ENCODE measurements at regions not wholly inside any gene's neighbourhood (a gene's known extent, or its start where the extent isn't known, plus 50 kb on each side); places are given as distances from the start of the nearest gene placed in this dataset.
"Not testable (repeated sequence)": the region's sequence is repeated elsewhere in the genome, so short reads cannot be mapped to it uniquely, and the experiment has no call there.

- DNase-seq (ENCODE audit: insufficient read length, low spot score, missing footprints) = no peak
- H3K4me2 ChIP-seq (ENCODE audit: insufficient read depth, low read length) = no peak overlapping the region
Observed at GRCh38 chr2:220767591-220768255, 804.4 kb downstream of the EPHA4 start.

DNA sequence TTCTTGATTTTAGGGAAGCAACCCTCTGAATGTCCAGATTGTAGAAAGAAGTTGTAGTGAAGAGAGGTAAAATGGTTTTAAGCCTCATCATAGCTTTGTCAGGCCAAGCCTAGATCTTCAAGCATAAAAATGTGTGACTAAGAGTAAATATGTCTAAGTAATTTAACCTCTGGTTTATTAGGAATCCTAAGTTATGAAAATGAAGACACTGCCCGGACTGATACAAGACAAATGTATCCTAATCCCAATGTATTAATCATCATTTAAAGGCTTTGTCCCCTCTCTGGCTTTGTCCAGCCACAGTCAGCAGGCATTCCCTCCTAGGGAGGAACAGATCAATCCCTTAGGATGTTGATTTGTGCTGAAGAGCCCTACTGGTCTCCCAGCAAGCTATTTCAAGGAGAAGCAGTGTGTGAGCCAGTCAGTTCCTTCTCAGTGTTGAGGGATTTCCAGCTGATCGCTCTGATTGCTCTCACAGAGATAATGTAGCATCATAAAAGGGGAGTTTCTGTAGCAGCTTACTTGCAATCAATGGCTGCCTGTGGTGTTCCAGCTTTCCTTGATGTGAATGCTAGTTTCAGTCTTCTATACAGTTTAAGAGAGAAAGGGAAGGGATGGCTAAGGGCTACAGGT, 796.1 kb downstream of the EPHA4 start:
- Histone ChIP-seq H3K27ac (ENCODE audit: low read depth, low read length) (no peak overlapping the region), H3K9me3 (ENCODE audit: low read depth, low read length) (no peaks in the 10 kb centered on the region), H3K4me2 (ENCODE audit: insufficient read depth, low read length) (no peak overlapping the region), H3K36me3 (ENCODE audit: insufficient read depth, low read length) (no peaks in the 10 kb centered on the region), H3K27me3 (ENCODE audit: insufficient read depth, low read length) (no peaks in the 10 kb centered on the region), H4K20me1 (ENCODE audit: insufficient read depth, low read length) (no peaks in the 10 kb centered on the region), H2AFZ (ENCODE audit: low read length) (no peak overlapping the region), H3K79me2 (ENCODE audit: insufficient read depth, low read length) (no peaks in the 10 kb centered on the region), H3K4me3 (ENCODE audit: insufficient read depth, low read length) (no peak overlapping the region), H3K4me1 (ENCODE audit: insufficient read depth, low read length) (no peaks in the 10 kb centered on the region)
- TF ChIP-seq, protein P1, sequence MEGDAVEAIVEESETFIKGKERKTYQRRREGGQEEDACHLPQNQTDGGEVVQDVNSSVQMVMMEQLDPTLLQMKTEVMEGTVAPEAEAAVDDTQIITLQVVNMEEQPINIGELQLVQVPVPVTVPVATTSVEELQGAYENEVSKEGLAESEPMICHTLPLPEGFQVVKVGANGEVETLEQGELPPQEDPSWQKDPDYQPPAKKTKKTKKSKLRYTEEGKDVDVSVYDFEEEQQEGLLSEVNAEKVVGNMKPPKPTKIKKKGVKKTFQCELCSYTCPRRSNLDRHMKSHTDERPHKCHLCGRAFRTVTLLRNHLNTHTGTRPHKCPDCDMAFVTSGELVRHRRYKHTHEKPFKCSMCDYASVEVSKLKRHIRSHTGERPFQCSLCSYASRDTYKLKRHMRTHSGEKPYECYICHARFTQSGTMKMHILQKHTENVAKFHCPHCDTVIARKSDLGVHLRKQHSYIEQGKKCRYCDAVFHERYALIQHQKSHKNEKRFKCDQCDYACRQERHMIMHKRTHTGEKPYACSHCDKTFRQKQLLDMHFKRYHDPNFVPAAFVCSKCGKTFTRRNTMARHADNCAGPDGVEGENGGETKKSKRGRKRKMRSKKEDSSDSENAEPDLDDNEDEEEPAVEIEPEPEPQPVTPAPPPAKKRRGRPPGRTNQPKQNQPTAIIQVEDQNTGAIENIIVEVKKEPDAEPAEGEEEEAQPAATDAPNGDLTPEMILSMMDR (IDR thresholded peaks at IDR 0.05; ENCODE audit: extremely low read depth, low read depth, low read length) = no peak
- no peak for DNase-seq (ENCODE audit: insufficient read length, low spot score, missing footprints)

More at GRCh38 chr2:220767591-220768255, 804.4 kb downstream of the EPHA4 start:
- H3K27ac ChIP-seq (ENCODE audit: low read depth, low read length) = no peak overlapping the region
- no peaks in the 10 kb centered on the region for H4K20me1 ChIP-seq (ENCODE audit: insufficient read depth, low read length)
- no peaks in the 10 kb centered on the region for H3K27me3 ChIP-seq (ENCODE audit: insufficient read depth, low read length)
- no peaks in the 10 kb centered on the region for H3K79me2 ChIP-seq (ENCODE audit: insufficient read depth, low read length)
- H2AFZ ChIP-seq (ENCODE audit: low read length) = no peak overlapping the region
- no peak overlapping the region for H3K4me3 ChIP-seq (ENCODE audit: insufficient read depth, low read length)
- no peaks in the 10 kb centered on the region for H3K36me3 ChIP-seq (ENCODE audit: insufficient read depth, low read length)
- H3K4me1 ChIP-seq (ENCODE audit: insufficient read depth, low read length) = no peaks in the 10 kb centered on the region
- H3K9me3 ChIP-seq (ENCODE audit: low read depth, low read length) = no peaks in the 10 kb centered on the region
- TF ChIP-seq, protein P1 (IDR thresholded peaks at IDR 0.05; ENCODE audit: extremely low read depth, low read depth, low read length) = no peak

- H3K36me3 ChIP-seq (ENCODE audit: insufficient read depth, low read length); H2AFZ ChIP-seq (ENCODE audit: low read length); H3K27me3 ChIP-seq (ENCODE audit: insufficient read depth, low read length); H3K79me2 ChIP-seq (ENCODE audit: insufficient read depth, low read length); H3K27ac ChIP-seq (ENCODE audit: low read depth, low read length); H3K4me2 ChIP-seq (ENCODE audit: insufficient read depth, low read length); H3K4me3 ChIP-seq (ENCODE audit: insufficient read depth, low read length); H4K20me1 ChIP-seq (ENCODE audit: insufficient read depth, low read length); H3K4me1 ChIP-seq (ENCODE audit: insufficient read depth, low read length); DNase-seq (ENCODE audit: insufficient read length, low spot score, missing footprints); H3K9me3 ChIP-seq (ENCODE audit: low read depth, low read length): not testable (repeated sequence)
Observed at GRCh38 chr2:220779076-220779475, 793.0 kb downstream of the EPHA4 start.

DNA sequence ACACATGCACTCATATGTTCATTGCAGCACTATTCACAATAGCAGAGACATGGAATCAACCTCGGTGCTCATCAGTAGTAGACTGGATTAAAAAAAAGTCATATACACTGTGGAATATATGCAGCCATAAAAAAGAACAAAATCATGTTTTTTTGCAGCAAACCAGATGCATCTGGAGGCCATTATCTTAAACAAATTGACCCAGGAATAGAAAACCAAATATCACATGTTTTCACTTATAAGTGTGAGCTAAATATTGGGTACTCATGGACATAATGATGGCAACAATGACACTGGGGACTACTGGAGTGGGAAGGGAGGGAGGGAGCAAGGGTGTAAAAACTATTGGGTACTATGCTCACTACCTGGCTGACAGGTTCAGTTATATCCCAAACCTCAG, 792.6 kb downstream of the EPHA4 start:
- H3K4me3 ChIP-seq (ENCODE audit: insufficient read depth, low read length) = no peak overlapping the region
- H3K79me2 ChIP-seq (ENCODE audit: insufficient read depth, low read length) = no peaks in the 10 kb centered on the region
- no peak overlapping the region for H3K4me2 ChIP-seq (ENCODE audit: insufficient read depth, low read length)
- H3K4me1 ChIP-seq (ENCODE audit: insufficient read depth, low read length) = no peaks in the 10 kb centered on the region
- H2AFZ ChIP-seq (ENCODE audit: low read length) = no peak overlapping the region
- DNase-seq (ENCODE audit: insufficient read length, low spot score, missing footprints) = no peak
- H3K27ac ChIP-seq (ENCODE audit: low read depth, low read length) = no peak overlapping the region
- no peaks in the 10 kb centered on the region for H3K9me3 ChIP-seq (ENCODE audit: low read depth, low read length)
- TF ChIP-seq, protein P1 (IDR thresholded peaks at IDR 0.05; ENCODE audit: extremely low read depth, low read depth, low read length) = no peak
- no peaks in the 10 kb centered on the region for H4K20me1 ChIP-seq (ENCODE audit: insufficient read depth, low read length)
- H3K36me3 ChIP-seq (ENCODE audit: insufficient read depth, low read length) = no peaks in the 10 kb centered on the region
- H3K27me3 ChIP-seq (ENCODE audit: insufficient read depth, low read length) = no peaks in the 10 kb centered on the region
